NCI-H1436 (cell line): ENCODE measurements at regions not wholly inside any gene's neighbourhood (a gene's known extent, or its start where the extent isn't known, plus 50 kb on each side); places are given as distances from the start of the nearest gene placed in this dataset.
A peak's percentile ranks its signal among the peaks of the same experiment; 100 is the strongest.

Experiments used
- DNase-seq: peaks from one replicate; lab custom pipeline; 2025; lab: John Stamatoyannopoulos, UW

DNA sequence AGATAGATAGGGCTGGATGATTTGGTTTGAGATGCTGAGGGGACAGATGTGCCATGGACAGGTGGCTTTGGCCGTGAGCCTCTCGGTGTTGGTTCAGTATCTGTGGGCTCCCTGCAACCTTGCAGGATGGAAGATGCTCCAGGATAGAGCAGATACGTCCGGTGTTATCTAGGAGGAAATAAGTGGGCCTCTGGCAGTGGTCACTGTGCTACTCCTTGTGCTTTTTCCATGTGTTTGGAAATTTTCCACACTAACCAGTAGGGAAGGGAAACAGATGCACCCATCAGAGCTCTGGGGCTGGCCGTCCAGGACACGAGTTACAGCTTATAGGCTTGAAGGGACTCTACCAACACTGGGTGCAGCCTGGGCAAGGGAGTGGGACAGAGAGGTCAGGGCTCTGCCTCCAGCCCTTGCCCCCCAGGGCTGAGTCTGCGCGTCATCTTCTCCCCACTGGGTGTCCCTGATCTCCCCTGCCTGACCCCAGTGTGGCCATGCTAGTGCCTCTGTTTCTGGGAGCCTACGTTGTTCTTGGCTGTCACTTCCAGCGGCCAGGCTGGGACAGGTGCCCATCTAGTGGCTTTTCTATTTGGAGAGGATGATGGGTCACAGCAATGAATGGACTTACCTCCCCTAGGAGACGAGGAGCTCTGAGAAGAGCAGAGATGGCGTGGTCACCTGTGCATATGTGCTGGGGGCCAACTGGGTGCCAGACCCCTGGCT lies 166.9 kb downstream of the SEC14L1 start:
- DNase-seq: no peak

DNA sequence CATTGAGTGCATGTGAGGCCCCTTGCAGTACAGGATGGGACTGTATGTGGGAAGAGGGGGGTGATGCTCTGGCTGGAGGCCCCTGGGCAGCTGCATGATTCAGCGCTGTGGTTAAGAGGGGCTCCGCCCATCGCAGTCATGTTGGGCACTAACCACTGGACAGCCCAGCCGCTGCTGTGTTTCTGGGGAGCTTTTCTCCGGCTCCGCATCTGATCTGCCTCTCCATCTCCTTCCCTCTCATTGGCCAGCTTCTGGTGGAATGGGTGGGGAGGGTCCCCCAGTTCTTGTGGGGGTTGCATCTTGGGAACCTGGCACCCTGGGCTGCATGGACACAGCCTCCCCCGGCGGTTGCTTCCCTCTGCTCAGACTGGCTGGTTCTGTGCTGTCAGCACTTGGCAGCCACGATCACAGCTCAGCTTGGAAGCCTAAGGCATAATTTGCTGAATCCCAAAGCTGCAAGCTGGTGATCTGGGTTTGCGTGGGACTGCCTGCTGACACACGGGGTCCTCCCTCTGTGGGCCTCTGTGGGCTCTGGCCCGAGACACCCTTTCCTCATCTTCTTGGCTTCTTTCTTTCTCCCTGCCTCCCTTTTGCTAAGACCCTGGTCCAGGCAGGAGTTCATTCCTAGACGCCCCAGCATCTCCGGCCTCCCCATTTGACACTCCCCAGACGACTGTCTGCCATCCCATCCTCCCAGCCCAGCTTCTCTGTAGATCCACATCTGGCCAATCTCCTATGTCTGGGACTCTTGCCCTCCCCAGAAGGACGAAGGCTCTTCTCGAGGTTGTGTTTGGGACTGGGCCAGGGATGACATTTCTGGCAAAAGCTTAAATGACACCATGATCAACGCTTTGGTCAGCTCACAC lies 168.3 kb downstream of the SEC14L1 start:
- no peak for DNase-seq

DNA sequence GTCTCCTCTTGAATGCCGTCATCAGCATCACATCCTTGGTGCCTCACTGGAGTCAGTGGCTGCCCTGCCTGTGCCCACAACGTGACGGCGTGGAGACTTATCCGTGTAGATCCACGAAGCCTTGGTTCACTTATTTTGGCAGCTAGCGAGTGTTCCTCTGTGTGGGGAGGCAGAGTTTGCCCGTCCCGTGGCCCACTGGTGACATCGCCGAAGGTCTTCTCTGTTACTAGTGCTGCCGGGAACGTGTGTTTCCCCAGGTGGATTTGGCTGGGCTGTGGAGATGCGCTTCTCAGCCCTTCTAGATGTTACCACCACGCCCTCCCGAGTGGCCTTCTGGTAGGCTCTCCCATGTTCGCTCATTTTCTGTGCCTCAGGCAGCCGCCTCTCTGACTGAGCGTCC lies 169.6 kb downstream of the SEC14L1 start:
- no peak for DNase-seq

GRCh38 chr17:77311371-77311981 lies 170.7 kb downstream of the SEC14L1 start:
- DNase-seq: peak; percentile 79

GRCh38 chr17:77312061-77312701 lies 171.4 kb downstream of the SEC14L1 start:
- no peak for DNase-seq

DNA sequence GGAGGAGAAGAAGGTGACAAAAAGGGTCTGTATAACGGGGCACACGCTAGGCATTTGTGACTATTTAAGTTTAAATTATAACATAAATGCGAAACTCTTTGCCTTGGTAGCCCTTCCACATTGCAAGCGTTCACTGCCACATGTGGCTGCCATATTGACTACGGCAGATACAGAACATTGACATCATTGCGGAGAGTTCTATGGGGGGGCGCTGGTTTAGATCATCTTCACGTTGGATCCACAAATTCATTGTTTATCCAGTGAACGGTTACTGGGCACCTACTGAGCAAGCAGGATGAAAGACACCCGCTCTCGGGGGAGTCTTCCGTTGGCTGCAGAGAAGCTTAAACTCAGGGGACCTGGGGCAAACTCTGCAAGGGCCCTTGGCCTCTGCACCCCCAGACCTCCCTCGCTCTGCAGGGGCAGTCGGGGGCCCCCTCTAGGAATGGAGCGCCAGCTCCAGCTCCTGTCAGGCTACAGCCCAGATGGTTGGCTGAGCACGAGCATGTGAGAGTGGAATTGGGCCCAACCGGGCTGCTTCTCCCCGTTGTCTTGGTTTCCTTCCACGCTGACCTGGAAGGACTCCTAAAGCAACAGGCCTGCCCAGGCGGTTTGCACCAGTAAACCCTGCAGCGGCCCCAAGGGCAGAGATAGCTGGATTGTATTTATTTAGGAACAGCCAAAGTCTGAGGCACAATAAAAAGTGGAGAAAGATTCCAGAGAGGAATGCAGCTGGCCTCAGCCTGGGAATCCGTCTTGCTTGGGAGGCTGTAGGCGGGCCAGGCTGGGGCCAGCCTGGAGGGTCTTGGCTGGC lies 172.2 kb downstream of the SEC14L1 start:
- no peak for DNase-seq

GRCh38 chr17:77313831-77314230 lies 173.1 kb downstream of the SEC14L1 start:
- DNase-seq: no peak

GRCh38 chr17:77314601-77315000 lies 173.8 kb downstream of the SEC14L1 start:
- DNase-seq: no peak

DNA sequence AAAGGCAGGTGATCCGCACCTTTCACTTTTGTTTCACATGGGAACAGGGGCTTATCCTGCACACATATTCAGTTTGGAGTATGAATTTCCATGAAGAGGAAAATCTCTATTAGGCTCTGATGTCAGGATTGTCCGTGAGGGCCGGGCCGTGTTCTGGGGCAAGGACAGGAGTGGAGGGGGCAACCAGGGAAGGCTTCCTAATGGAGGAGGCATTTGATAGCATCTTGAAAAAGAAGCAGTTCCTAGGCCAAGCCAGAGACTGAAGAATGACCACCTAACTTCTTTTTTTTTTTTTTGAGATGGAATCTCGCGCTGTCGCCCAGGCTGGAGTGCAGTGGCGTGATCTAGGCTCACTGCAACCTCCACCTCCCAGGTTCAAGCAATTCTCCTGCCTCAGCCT lies 174.2 kb downstream of the SEC14L1 start:
- DNase-seq: no peak

- DNase-seq: no peak
Observed at GRCh38 chr17:77315551-77316190, 174.9 kb downstream of the SEC14L1 start.

DNA sequence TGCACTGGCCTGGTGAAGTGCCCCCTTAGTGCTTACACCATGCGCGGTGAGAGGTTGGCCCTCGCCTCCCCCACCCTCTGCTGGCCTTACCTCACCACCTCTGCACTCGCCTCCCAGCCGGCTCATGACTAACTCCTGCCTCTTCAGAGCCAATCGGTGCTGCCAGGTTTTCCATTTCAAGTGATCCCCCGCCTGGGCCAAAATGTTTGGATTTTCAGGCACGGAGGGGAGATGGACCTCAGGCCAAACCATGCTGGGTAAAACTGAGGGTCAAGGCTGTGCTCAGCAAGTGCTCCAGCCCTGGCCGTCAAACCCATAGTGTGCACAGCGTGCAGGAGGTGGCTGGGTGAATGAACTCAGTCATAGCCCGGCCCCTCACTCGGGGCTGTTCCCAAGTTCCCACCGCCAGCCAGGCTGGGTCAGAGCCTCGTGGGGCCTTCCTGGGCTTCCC lies 175.4 kb downstream of the SEC14L1 start:
- no peak for DNase-seq

- DNase-seq: no peak
Observed at GRCh38 chr17:77316651-77317050, 175.9 kb downstream of the SEC14L1 start.

GRCh38 chr17:77317091-77317750 lies 176.5 kb downstream of the SEC14L1 start:
- no peak for DNase-seq

- DNase-seq: no peak
Observed at GRCh38 chr17:77318021-77318420, 177.3 kb downstream of the SEC14L1 start.

- DNase-seq: no peak
Observed at GRCh38 chr17:77318491-77319210, 177.9 kb downstream of the SEC14L1 start.

DNA sequence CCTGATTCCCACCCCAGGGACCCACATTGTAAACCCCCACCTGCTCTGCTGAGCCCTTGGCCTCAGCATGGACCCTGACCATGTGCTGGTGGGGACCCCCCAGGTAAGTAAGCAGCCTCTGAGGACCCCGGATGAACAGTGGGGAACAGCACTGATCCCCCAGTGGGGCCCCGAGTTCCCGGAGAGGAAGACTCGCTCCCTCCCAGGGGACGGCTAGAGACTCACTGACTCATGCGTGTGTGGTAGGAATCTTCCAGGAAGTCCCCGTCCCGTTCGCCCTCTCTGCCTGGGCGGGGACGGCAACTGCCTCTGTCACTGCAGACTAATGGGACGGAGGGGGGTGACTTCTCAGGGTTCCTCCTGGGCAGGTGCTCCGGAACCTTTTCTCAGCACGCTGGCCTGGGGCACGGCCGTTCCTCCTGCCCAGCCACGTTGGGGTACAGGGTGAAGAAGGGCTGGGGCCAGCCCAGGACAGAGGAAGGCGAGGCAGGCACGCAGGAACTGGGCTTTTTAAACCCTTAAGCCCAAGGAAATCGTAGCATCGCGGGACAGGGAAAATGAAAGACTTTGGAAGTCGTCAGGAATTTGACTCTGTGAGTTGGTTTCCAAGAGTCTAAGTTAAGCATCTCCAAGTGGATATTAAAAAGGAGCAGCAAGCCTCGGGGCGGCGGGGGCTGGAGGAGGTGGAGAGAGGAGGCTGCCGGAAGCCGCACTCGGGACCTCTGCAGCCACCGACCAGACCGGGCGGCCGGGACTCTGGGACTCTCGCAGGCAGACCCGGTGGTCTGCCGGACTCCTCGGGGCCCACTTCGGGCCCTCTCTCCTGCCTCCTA lies 178.7 kb downstream of the SEC14L1 start:
- DNase-seq: no peak

GRCh38 chr17:77320044-77320440 lies 179.3 kb downstream of the SEC14L1 start:
- DNase-seq: no peak

DNA sequence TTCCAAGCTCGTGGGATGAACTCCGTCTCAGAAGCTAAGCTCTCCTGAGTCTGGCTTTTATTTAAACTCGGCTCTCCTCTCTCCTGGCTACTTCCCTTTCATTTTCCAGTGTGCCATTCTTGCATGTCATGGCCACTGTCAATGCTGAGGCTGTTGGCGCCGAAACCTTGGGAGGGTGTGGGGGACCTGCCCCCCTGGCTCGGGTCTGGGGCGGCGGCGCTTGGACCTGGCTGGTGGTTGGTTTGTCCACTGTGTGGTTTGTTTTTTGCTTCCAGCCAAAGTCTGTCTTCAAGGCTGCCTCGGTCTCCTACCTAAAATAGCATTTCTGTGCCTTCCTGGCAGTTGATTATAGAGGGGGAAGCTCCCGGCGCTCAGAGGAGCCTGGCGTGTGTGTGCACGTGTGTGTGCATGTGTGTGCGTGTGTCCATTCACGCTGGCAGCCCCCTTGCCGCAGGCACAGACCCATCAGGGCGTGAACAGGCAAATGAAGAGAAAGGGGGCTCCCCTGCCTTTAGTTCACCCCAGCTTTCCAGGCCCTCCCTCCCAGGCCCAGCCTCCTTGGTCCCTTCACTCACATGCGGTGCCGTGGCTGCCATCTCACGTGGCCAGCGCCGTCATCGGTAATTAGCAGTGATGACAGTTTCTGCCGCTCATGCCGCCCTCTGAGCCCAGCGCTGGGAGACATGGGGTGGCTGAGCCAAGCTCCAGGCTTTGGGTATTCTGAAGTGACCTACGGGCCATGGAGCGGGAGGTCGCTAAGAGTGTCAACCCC lies 179.9 kb downstream of the SEC14L1 start:
- no peak for DNase-seq
